Neural progenitor cell (in vitro differentiated cells): ENCODE measurements at regions not wholly inside any gene's neighbourhood (a gene's known extent, or its start where the extent isn't known, plus 50 kb on each side); places are given as distances from the start of the nearest gene placed in this dataset.

Experiments
- DNase-seq: peaks from one replicate; pipeline ENCODE4 v3.0.0-alpha.2; 2016; ENCODE audit warnings: low spot score
- H2AFZ ChIP-seq: fragments of 200-600 bp; sonication (generic); replicated peaks from 2 replicates; pipeline ENCODE4 v1.6.1; 2016; ENCODE audit warnings: antibody characterized with exemption
- H3F3A ChIP-seq: fragments of 200-600 bp; sonication (generic); 2 replicates; pipeline ENCODE4 v1.6.1; 2016; ENCODE audit warnings: antibody characterized with exemption, low read depth
- H3K27ac ChIP-seq: fragments of 200-600 bp; sonication (generic); 2 replicates; pipeline ENCODE4 v1.5.1; 2016; ENCODE audit warnings: mild to moderate bottlenecking
- H3K27me3 ChIP-seq: fragments of 200-600 bp; sonication (generic); 2 replicates; pipeline ENCODE4 v1.6.1; 2016; ENCODE audit warnings: mild to moderate bottlenecking, moderate library complexity
- H3K36me3 ChIP-seq: fragments of 200-600 bp; sonication (generic); 2 replicates; pipeline ENCODE4 v1.5.1; 2016
- H3K4me1 ChIP-seq: fragments of 200-600 bp; sonication (generic); 2 replicates; pipeline ENCODE4 v1.6.1; 2016; ENCODE audit warnings: mixed run types
- H3K4me2 ChIP-seq: fragments of 200-600 bp; sonication (generic); 2 replicates; pipeline ENCODE4 v1.6.1; 2016
- H3K4me3 ChIP-seq: fragments of 200-600 bp; sonication (generic); 2 replicates; pipeline ENCODE4 v1.5.1; 2016
- H3K79me2 ChIP-seq: fragments of 200-600 bp; sonication (generic); 2 replicates; pipeline ENCODE4 v1.6.1; 2016; ENCODE audit warnings: low read depth
- H3K9ac ChIP-seq: fragments of 200-600 bp; sonication (generic); 2 replicates; pipeline ENCODE4 v1.6.1; 2016
- H3K9me3 ChIP-seq: fragments of 200-600 bp; sonication (generic); 2 replicates; pipeline ENCODE4 v1.5.1; 2016; ENCODE audit warnings: low read depth
- H4K20me1 ChIP-seq: fragments of 200-600 bp; sonication (generic); 2 replicates; pipeline ENCODE4 v1.6.1; 2016; ENCODE audit warnings: low read depth
- H3K27ac Mint-ChIP-seq: 3 replicates; pipeline ENCODE4 v1.8.0; 2021; ENCODE audit warnings: mixed read lengths
- H3K27me3 Mint-ChIP-seq: 2 replicates; pipeline ENCODE4 v1.8.0; 2022; ENCODE audit warnings: low read depth, mild to moderate bottlenecking, inconsistent platforms, moderate library complexity, mixed read lengths; ENCODE audit not compliant: insufficient read depth
- H3K36me3 Mint-ChIP-seq: 3 replicates; pipeline ENCODE4 v1.8.0; 2021; ENCODE audit warnings: mixed read lengths
- H3K4me1 Mint-ChIP-seq: 3 replicates; pipeline ENCODE4 v1.8.0; 2021; ENCODE audit warnings: mixed read lengths
- H3K4me3 Mint-ChIP-seq: 3 replicates; pipeline ENCODE4 v1.8.0; 2021; ENCODE audit warnings: mild to moderate bottlenecking, moderate library complexity, mixed read lengths
- H3K9me3 Mint-ChIP-seq: 3 replicates; pipeline ENCODE4 v1.8.0; 2020; ENCODE audit warnings: mixed read lengths
- CTCF ChIP-seq: fragments of 200-600 bp; sonication (generic); IDR thresholded peaks from 2 replicates; pipeline ENCODE4 v1.5.1; 2017; ENCODE audit warnings: antibody characterized with exemption, mild to moderate bottlenecking
- EZH2 ChIP-seq: fragments of 200-600 bp; sonication (generic); IDR thresholded peaks from 2 replicates; pipeline ENCODE4 v1.6.1; 2017; ENCODE audit warnings: antibody characterized with exemption, mild to moderate bottlenecking, moderate library complexity
- EZH2phosphoT487 ChIP-seq: fragments of 200-600 bp; sonication (generic); IDR thresholded peaks from 2 replicates; pipeline ENCODE4 v1.6.1; 2017; ENCODE audit warnings: antibody characterized with exemption

- Histone ChIP-seq H3K36me3 (no peaks in the 10 kb centered on the region), H3K9ac (no peak overlapping the region), H3K4me3 (no peak overlapping the region), H3K27ac (no peak overlapping the region), H2AFZ (no peak overlapping the region), H3K4me2 (no peak overlapping the region), H4K20me1 (no peaks in the 10 kb centered on the region), H3K79me2 (no peaks in the 10 kb centered on the region), H3K4me1 (no peaks in the 10 kb centered on the region), H3K27me3 (no peaks in the 10 kb centered on the region), H3F3A (no peaks in the 10 kb centered on the region), H3K9me3 (no peaks in the 10 kb centered on the region)
- Mint-ChIP-seq H3K9me3 (no peaks in the 10 kb centered on the region), H3K4me1 (no peaks in the 10 kb centered on the region), H3K27ac (no peak overlapping the region), H3K36me3 (no peaks in the 10 kb centered on the region), H3K4me3 (no peak overlapping the region), H3K27me3 (peaks cover 6% of the 10 kb centered on the region)
- no peak for TF ChIP-seq EZH2
- no peak for TF ChIP-seq EZH2phosphoT487
- DNase-seq, result no peak
Observed at GRCh38 chr10:63027531-63027930, 105.6 kb upstream of the NRBF2 start.

- Mint-ChIP-seq H3K4me3 (no peak overlapping the region), H3K36me3 (no peaks in the 10 kb centered on the region), H3K4me1 (peaks cover 6% of the 10 kb centered on the region), H3K9me3 (no peaks in the 10 kb centered on the region), H3K27me3 (peaks cover 3% of the 10 kb centered on the region), H3K27ac (peak overlapping the region; percentile 8)
- no peak overlapping the region for H3K9ac ChIP-seq
- H3K9me3 ChIP-seq, result no peaks in the 10 kb centered on the region
- no peak overlapping the region for H2AFZ ChIP-seq
- H3K27me3 ChIP-seq, result no peaks in the 10 kb centered on the region
- H3K4me3 ChIP-seq, result no peak overlapping the region
- H3K36me3 ChIP-seq, result no peaks in the 10 kb centered on the region
- TF ChIP-seq EZH2 (no peak), CTCF (no peak), EZH2phosphoT487 (no peak)
- no peaks in the 10 kb centered on the region for H4K20me1 ChIP-seq
- H3K4me1 ChIP-seq, result no peaks in the 10 kb centered on the region
- H3K79me2 ChIP-seq, result no peaks in the 10 kb centered on the region
- H3K27ac ChIP-seq, result no peak overlapping the region
- H3K4me2 ChIP-seq, result no peak overlapping the region
- H3F3A ChIP-seq, result no peaks in the 10 kb centered on the region
- no peak for DNase-seq
Observed at GRCh38 chr10:63021225-63021624, 111.9 kb upstream of the NRBF2 start.

- TF ChIP-seq EZH2phosphoT487 (no peak), CTCF (no peak), EZH2 (no peak)
- H3K4me1 Mint-ChIP-seq, result no peaks in the 10 kb centered on the region
- no peaks in the 10 kb centered on the region for H3F3A ChIP-seq
Observed at GRCh38 chr10:63013755-63014154, 119.4 kb upstream of the NRBF2 start.

GRCh38 chr10:63012623-63013022 lies 120.5 kb upstream of the NRBF2 start:
- Histone ChIP-seq H3K9ac (no peak overlapping the region), H3K36me3 (no peaks in the 10 kb centered on the region), H3K4me2 (no peak overlapping the region), H3K4me1 (no peaks in the 10 kb centered on the region), H3K79me2 (no peaks in the 10 kb centered on the region), H3F3A (no peaks in the 10 kb centered on the region), H4K20me1 (no peaks in the 10 kb centered on the region), H3K9me3 (no peaks in the 10 kb centered on the region), H3K27me3 (no peaks in the 10 kb centered on the region), H3K4me3 (no peak overlapping the region), H2AFZ (no peak overlapping the region), H3K27ac (no peak overlapping the region)
- Mint-ChIP-seq H3K27ac (no peak overlapping the region), H3K4me1 (no peaks in the 10 kb centered on the region), H3K9me3 (no peaks in the 10 kb centered on the region), H3K36me3 (no peaks in the 10 kb centered on the region), H3K4me3 (no peak overlapping the region), H3K27me3 (no peaks in the 10 kb centered on the region)
- no peak for DNase-seq
- no peak for TF ChIP-seq CTCF
- no peak for TF ChIP-seq EZH2
- no peak for TF ChIP-seq EZH2phosphoT487

More at GRCh38 chr10:63013755-63014154, 119.4 kb upstream of the NRBF2 start:
- no peaks in the 10 kb centered on the region for H3K27me3 ChIP-seq
- Mint-ChIP-seq H3K27ac (no peak overlapping the region), H3K27me3 (no peaks in the 10 kb centered on the region), H3K9me3 (no peaks in the 10 kb centered on the region), H3K36me3 (no peaks in the 10 kb centered on the region), H3K4me3 (no peak overlapping the region)
- H3K27ac ChIP-seq, result no peak overlapping the region
- H3K4me1 ChIP-seq, result no peaks in the 10 kb centered on the region
- no peak overlapping the region for H3K9ac ChIP-seq
- no peaks in the 10 kb centered on the region for H3K36me3 ChIP-seq
- H3K4me2 ChIP-seq, result no peak overlapping the region
- no peaks in the 10 kb centered on the region for H3K9me3 ChIP-seq
- H2AFZ ChIP-seq, result no peak overlapping the region
- DNase-seq, result no peak
- H3K79me2 ChIP-seq, result no peaks in the 10 kb centered on the region
- H4K20me1 ChIP-seq, result no peaks in the 10 kb centered on the region
- no peak overlapping the region for H3K4me3 ChIP-seq
